ENCODE measurements at regions not wholly inside any gene's neighbourhood (a gene's known extent, or its start where the extent isn't known, plus 50 kb on each side); places are given as distances from the start of the nearest gene placed in this dataset.
"Not testable (repeated sequence)": the region's sequence is repeated elsewhere in the genome, so short reads cannot be mapped to it uniquely, and the experiment has no call there.

GRCh38 chr6:84635081-84635761, 129.2 kb downstream of the TBX18 start:
- no peak for DNase-seq

GRCh38 chr6:84633771-84634170, 130.6 kb downstream of the TBX18 start:
- DNase-seq: no peak

- DNase-seq: not testable (repeated sequence)
These were observed 137.9 kb downstream of the TBX18 start for GRCh38 chr6:84626527-84626926.

- no peak for DNase-seq
These were observed 138.9 kb downstream of the TBX18 start for GRCh38 chr6:84625506-84625905.

GRCh38 chr6:84623956-84624680, 140.3 kb downstream of the TBX18 start:
- no peak for DNase-seq

GRCh38 chr6:84618836-84619235, 145.6 kb downstream of the TBX18 start:
- no peak for DNase-seq

GRCh38 chr6:84618046-84618752, 146.2 kb downstream of the TBX18 start:
- DNase-seq: no peak

GRCh38 chr6:84615987-84616386, 148.4 kb downstream of the TBX18 start:
- DNase-seq: no peak

GRCh38 chr6:84615113-84615850, 149.1 kb downstream of the TBX18 start:
- no peak for DNase-seq

GRCh38 chr6:84606860-84607259, 157.5 kb downstream of the TBX18 start:
- DNase-seq: no peak

- no peak for DNase-seq
These were observed 159.1 kb downstream of the TBX18 start for GRCh38 chr6:84605298-84605697.

- no peak for DNase-seq
These were observed 163.0 kb downstream of the TBX18 start for GRCh38 chr6:84601366-84601765.

- no peak for DNase-seq
These were observed 164.4 kb downstream of the TBX18 start for GRCh38 chr6:84599991-84600390.

GRCh38 chr6:84597238-84597875, 167.0 kb downstream of the TBX18 start:
- no peak for DNase-seq

- DNase-seq: no peak
These were observed 167.9 kb downstream of the TBX18 start for GRCh38 chr6:84596488-84596887.

- no peak for DNase-seq
These were observed 175.7 kb downstream of the TBX18 start for GRCh38 chr6:84588697-84589080.

GRCh38 chr6:84587994-84588696, 176.3 kb downstream of the TBX18 start:
- DNase-seq: not testable (repeated sequence)

GRCh38 chr6:84587202-84587940, 177.0 kb downstream of the TBX18 start:
- DNase-seq: not testable (repeated sequence)

GRCh38 chr6:84583784-84584183, 180.6 kb downstream of the TBX18 start:
- DNase-seq: no peak

GRCh38 chr6:84582997-84583396, 181.4 kb downstream of the TBX18 start:
- no peak for DNase-seq

All from hematopoietic multipotent progenitor cell treated with erythropoietin and hydrocortisone succinate and interleukin-3 and kit ligand, for 8 days (in vitro differentiated cells).